ENCODE measurements at regions not wholly inside any gene's neighbourhood (a gene's known extent, or its start where the extent isn't known, plus 50 kb on each side); places are given as distances from the start of the nearest gene placed in this dataset.
"Not testable (repeated sequence)": the region's sequence is repeated elsewhere in the genome, so short reads cannot be mapped to it uniquely, and the experiment has no call there.

DNA sequence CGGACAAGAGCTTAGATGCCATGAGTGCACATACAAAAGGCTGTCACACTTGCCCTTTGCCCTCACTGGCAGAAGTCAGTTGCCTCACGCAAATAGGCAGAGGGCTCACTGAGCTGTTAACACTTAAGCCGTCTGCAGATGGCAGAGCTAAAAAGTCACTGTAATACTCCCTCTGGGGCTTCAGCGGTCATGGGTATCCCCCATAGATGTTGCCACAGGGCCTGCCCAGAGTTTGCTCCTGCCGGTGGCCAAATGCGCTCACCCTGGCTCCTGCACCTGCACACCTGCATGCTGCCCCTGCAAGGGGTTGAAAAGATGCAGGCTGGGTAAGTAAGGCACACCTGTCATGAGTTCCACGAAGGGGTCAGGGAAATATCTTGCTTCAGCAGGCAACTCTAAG is 741.5 kb downstream of the EDEM1 start:
- H3K9ac ChIP-seq (ENCODE audit: low read length) = no peak overlapping the region
- Mint-ChIP-seq H3K36me3 (ENCODE audit: low read depth, unreplicated experiment) (no peaks in the 10 kb centered on the region), H3K27me3 (ENCODE audit: low read depth, unreplicated experiment) (no peaks in the 10 kb centered on the region), H3K27ac (ENCODE audit: unreplicated experiment) (no peak overlapping the region), H3K4me1 (ENCODE audit: low read depth, unreplicated experiment) (no peaks in the 10 kb centered on the region), H3K4me3 (ENCODE audit: unreplicated experiment) (no peak overlapping the region), H3K9me3 (ENCODE audit: unreplicated experiment) (no peaks in the 10 kb centered on the region)
- TF ChIP-seq EZH2 (IDR thresholded peaks at IDR 0.05; ENCODE audit: insufficient read depth, low read length) = no peak
- TF ChIP-seq, protein P1, sequence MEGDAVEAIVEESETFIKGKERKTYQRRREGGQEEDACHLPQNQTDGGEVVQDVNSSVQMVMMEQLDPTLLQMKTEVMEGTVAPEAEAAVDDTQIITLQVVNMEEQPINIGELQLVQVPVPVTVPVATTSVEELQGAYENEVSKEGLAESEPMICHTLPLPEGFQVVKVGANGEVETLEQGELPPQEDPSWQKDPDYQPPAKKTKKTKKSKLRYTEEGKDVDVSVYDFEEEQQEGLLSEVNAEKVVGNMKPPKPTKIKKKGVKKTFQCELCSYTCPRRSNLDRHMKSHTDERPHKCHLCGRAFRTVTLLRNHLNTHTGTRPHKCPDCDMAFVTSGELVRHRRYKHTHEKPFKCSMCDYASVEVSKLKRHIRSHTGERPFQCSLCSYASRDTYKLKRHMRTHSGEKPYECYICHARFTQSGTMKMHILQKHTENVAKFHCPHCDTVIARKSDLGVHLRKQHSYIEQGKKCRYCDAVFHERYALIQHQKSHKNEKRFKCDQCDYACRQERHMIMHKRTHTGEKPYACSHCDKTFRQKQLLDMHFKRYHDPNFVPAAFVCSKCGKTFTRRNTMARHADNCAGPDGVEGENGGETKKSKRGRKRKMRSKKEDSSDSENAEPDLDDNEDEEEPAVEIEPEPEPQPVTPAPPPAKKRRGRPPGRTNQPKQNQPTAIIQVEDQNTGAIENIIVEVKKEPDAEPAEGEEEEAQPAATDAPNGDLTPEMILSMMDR (IDR thresholded peaks at IDR 0.05; ENCODE audit: insufficient read depth, low read depth, low read length) = no peak
- FAIRE-seq = no peak
- H2AFZ ChIP-seq (ENCODE audit: low read depth, low read length) = no peak overlapping the region
- H3K4me3 ChIP-seq (ENCODE audit: insufficient read depth, low read depth, low read length) = no peak overlapping the region
- H3K4me1 ChIP-seq (ENCODE audit: insufficient read depth, low read length) = no peaks in the 10 kb centered on the region
- no peaks in the 10 kb centered on the region for H3K79me2 ChIP-seq (ENCODE audit: insufficient read depth, low read length)
- no peaks in the 10 kb centered on the region for H3K9me3 ChIP-seq (ENCODE audit: insufficient read depth, low read depth, low read length)
- H3K27me3 ChIP-seq (ENCODE audit: insufficient read depth, low read length) = no peaks in the 10 kb centered on the region
- H4K20me1 ChIP-seq (ENCODE audit: insufficient read depth, low read length) = no peaks in the 10 kb centered on the region
- no peak overlapping the region for H3K4me2 ChIP-seq (ENCODE audit: low read length)
- DNase-seq (ENCODE audit: low read depth) = no peak
- no peaks in the 10 kb centered on the region for H3K36me3 ChIP-seq (ENCODE audit: insufficient read depth, low read length)
- H3K27ac ChIP-seq (ENCODE audit: low read depth, low read length) = no peak overlapping the region

DNA sequence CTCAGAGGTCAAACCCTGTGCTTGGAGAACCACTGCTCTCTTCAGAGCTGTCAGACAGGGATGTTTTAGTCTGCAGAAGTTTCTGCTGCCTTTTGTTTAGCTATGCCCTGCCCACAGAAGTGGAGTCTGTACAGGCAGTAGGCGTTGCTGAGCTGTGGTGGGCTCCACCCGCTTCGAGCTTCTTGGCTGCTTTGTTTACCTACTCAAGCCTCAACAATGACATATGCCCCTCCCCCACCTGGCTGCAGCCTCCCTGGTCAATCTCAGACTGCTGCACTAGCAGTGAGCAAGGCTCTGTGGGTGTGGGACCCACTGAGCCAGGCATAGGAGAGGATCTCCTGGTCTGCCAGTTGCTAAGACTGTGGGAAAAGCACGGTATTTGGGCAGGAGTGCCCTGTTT is 756.6 kb downstream of the EDEM1 start:
- DNase-seq (ENCODE audit: low read depth); H4K20me1 ChIP-seq (ENCODE audit: insufficient read depth, low read length); H3K27ac Mint-ChIP-seq (ENCODE audit: unreplicated experiment); H3K79me2 ChIP-seq (ENCODE audit: insufficient read depth, low read length); H3K4me2 ChIP-seq (ENCODE audit: low read length); H3K27me3 Mint-ChIP-seq (ENCODE audit: low read depth, unreplicated experiment); H3K9me3 ChIP-seq (ENCODE audit: insufficient read depth, low read depth, low read length); H2AFZ ChIP-seq (ENCODE audit: low read depth, low read length); H3K4me3 Mint-ChIP-seq (ENCODE audit: unreplicated experiment); FAIRE-seq; H3K27me3 ChIP-seq (ENCODE audit: insufficient read depth, low read length); H3K36me3 ChIP-seq (ENCODE audit: insufficient read depth, low read length); H3K9ac ChIP-seq (ENCODE audit: low read length); H3K4me3 ChIP-seq (ENCODE audit: insufficient read depth, low read depth, low read length); H3K4me1 Mint-ChIP-seq (ENCODE audit: low read depth, unreplicated experiment); H3K27ac ChIP-seq (ENCODE audit: low read depth, low read length); H3K36me3 Mint-ChIP-seq (ENCODE audit: low read depth, unreplicated experiment); H3K4me1 ChIP-seq (ENCODE audit: insufficient read depth, low read length): not testable (repeated sequence)
- H3K9me3 Mint-ChIP-seq (ENCODE audit: unreplicated experiment) = peaks cover 11% of the 10 kb centered on the region

DNA sequence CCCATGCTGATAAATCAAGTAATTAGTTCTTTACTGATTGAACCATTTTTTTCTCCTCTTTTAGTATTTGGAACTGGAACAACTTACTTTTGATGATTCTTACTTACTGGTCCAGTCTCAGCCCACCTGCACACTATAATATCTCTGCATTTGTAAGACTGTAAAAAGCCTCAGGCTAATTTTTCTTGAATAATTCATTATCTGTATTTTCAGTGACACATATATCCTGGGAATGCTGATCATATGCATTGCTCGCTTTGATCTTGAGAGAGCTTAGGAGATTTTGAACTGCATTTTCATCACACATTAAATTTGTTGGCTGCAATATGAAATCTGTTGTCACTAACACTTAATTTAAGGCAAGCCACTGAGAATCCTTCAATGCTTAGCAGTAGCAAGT is 760.6 kb downstream of the EDEM1 start:
- Histone ChIP-seq H3K4me3 (ENCODE audit: insufficient read depth, low read depth, low read length) (no peak overlapping the region), H3K79me2 (ENCODE audit: insufficient read depth, low read length) (no peaks in the 10 kb centered on the region), H3K4me2 (ENCODE audit: low read length) (no peak overlapping the region), H3K27ac (ENCODE audit: low read depth, low read length) (no peak overlapping the region), H3K9me3 (ENCODE audit: insufficient read depth, low read depth, low read length) (no peaks in the 10 kb centered on the region), H3K36me3 (ENCODE audit: insufficient read depth, low read length) (no peaks in the 10 kb centered on the region), H3K4me1 (ENCODE audit: insufficient read depth, low read length) (no peaks in the 10 kb centered on the region), H3K9ac (ENCODE audit: low read length) (no peak overlapping the region), H2AFZ (ENCODE audit: low read depth, low read length) (no peak overlapping the region), H4K20me1 (ENCODE audit: insufficient read depth, low read length) (no peaks in the 10 kb centered on the region), H3K27me3 (ENCODE audit: insufficient read depth, low read length) (no peaks in the 10 kb centered on the region)
- FAIRE-seq = no peak
- TF ChIP-seq, protein P1 (IDR thresholded peaks at IDR 0.05; ENCODE audit: insufficient read depth, low read depth, low read length) = no peak
- no peak for TF ChIP-seq EZH2 (IDR thresholded peaks at IDR 0.05; ENCODE audit: insufficient read depth, low read length)
- Mint-ChIP-seq H3K9me3 (ENCODE audit: unreplicated experiment) (no peaks in the 10 kb centered on the region), H3K36me3 (ENCODE audit: low read depth, unreplicated experiment) (no peaks in the 10 kb centered on the region), H3K4me1 (ENCODE audit: low read depth, unreplicated experiment) (no peaks in the 10 kb centered on the region), H3K4me3 (ENCODE audit: unreplicated experiment) (no peak overlapping the region), H3K27ac (ENCODE audit: unreplicated experiment) (no peak overlapping the region), H3K27me3 (ENCODE audit: low read depth, unreplicated experiment) (peaks cover under 1% of the 10 kb centered on the region)
- no peak for DNase-seq (ENCODE audit: low read depth)
